GM12892 (cell line): ENCODE measurements at regions not wholly inside any gene's neighbourhood (a gene's known extent, or its start where the extent isn't known, plus 50 kb on each side); places are given as distances from the start of the nearest gene placed in this dataset.

ENCODE experiments used
- POLR2AphosphoS5 ChIP-seq: IDR thresholded peaks from 2 replicates; pipeline ENCODE4 v1.6.1; 2011; ENCODE audit warnings: low read depth, low read length, control low read depth
- TAF1 ChIP-seq: IDR thresholded peaks from 2 replicates; pipeline ENCODE4 v1.6.1; 2011; ENCODE audit warnings: low read depth, mild to moderate bottlenecking, control low read depth, low read length, borderline replicate concordance

DNA sequence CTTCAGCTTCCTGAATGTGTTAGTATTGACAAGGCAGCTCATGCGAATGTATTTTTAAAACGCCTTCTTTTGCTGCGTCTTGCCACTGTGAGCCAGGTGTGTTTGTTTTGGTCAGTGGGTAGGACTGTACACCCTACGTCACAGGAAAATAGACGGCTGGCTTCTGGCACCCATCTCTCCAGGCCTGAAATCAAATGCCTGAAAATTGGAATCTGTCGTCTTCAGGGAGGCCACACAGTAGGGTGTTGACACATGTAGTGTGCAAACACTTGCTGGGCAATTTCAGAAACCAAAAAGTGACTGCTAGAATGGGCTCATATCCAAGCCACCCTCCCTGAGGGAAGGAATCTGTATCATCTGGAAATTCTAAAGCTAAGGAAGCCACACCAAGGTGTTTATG, 209.3 kb downstream of the TTC8 start:
- no peak for TF ChIP-seq TAF1
- TF ChIP-seq POLR2AphosphoS5: no peak
